Myocyte (in vitro differentiated cells): ENCODE measurements at regions not wholly inside any gene's neighbourhood (a gene's known extent, or its start where the extent isn't known, plus 50 kb on each side); places are given as distances from the start of the nearest gene placed in this dataset. TPM values are rescaled to one million over a fixed set of nuclear protein-coding genes. Genes with fewer than 3 reads are reported as not detected.

Experiments
- DNase-seq: peaks from one replicate; pipeline ENCODE4 v3.0.0-alpha.2; 2012; ENCODE audit warnings: low read depth
- microRNA-seq: library from miRNA; unstranded; fragments of <30 nt; microRNA quantifications from one replicate; pipeline ENCODE4, GENCODE V29; 2016

- DNase-seq: peak; percentile 5
Observed at GRCh38 chr1:22375601-22376000, 76.0 kb upstream of the ZBTB40 start.

DNA sequence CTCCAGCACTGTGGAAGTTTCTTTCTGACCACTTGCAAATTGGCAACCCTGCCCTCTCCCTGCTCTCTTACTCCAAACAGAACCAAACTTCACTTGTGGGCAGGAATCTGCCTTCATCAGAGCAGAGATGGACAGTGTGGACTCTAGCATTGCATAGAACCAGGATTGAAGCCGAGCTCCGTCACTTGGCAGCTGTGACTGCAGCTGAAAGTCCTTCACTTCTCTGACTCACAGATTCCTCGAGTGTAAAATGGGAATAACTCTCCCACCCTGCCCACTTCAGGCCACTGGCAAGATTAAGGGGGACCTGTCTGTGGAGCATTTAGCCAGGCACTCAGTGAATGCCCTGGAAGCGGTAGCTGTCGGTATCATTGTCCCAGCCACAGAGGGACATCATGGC lies 75.7 kb upstream of the ZBTB40 start:
- peak; percentile 5 for DNase-seq

- no peak for DNase-seq
Observed at GRCh38 chr1:22376546-22376945, 75.1 kb upstream of the ZBTB40 start.

DNA sequence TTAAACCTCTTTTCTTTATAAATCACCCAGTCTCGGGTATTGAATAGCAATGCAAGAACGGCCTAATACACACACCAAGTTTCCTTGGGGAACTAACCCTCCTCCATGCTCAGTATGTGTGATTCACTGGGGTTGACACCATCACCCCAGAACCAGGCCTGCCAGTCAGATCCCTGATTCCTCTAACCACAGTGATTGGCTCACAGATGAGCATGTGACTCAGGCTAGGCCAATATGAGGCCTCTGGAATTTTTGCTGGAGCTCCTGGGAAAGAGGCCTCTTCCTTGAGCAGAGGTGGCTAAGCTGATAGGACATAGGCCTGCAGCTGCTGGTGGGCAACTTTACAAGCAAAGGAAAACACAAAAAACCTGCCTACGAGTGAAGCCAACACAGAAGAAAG lies 74.7 kb upstream of the ZBTB40 start:
- no peak for DNase-seq

DNA sequence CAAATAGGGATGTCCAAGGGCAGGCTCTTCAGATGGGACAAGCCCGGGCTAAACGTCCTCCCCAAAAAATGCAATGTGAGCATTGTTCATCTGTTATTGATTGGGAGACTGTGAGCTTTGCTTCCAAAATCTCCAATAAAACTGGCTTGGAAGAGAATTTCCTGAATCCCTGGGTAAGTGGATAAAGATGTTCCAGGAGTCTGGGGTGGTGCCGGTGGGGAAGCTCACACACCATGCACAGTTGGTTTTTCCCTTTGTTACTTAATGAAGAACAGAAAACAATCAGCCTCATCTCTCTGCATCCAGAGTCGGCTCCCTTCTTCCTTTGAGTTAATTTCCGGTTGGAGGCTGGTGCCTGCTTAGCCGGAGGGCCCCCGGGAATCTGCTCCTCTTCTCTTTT lies 72.1 kb upstream of the ZBTB40 start:
- no peak for DNase-seq

GRCh38 chr1:22380024-22380785 lies 71.4 kb upstream of the ZBTB40 start:
- DNase-seq: no peak

GRCh38 chr1:22383526-22384294 lies 67.9 kb upstream of the ZBTB40 start:
- no peak for DNase-seq

GRCh38 chr1:22385537-22385936 lies 66.1 kb upstream of the ZBTB40 start:
- DNase-seq: no peak

GRCh38 chr1:22386774-22387173 lies 64.9 kb upstream of the ZBTB40 start:
- no peak for DNase-seq

DNA sequence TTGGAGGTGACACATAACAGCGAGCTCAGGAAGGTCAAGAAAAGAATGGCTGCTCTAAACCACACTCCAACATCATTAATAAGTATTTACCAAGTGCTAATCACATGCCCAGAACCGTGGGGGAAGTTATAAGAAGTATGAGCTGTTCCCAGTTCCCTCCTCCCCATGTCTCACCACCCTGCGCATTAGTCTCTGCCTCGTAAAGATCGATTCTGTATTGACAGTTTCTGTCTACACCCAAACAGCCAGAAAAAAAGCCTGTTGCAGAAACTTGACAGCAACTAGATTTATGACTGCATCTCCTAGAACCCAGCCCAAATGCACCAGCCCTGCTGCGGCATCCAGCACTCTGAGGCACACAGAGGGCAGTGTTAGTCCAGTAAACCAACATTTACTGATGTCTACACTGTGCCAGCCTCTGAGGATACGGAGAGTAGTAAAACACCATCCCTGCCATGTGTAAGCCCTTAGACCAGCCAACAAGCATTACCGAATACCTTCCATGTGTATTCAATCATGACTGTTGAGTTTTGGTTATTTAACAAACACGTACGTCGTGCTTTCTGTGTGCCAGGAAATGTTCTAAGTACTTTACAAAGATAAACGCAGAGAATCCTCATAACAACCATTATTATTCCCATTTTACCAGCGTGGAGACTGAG lies 63.6 kb upstream of the ZBTB40 start:
- no peak for DNase-seq

GRCh38 chr1:22388671-22389450 lies 62.8 kb upstream of the ZBTB40 start:
- DNase-seq: peak; percentile 16

DNA sequence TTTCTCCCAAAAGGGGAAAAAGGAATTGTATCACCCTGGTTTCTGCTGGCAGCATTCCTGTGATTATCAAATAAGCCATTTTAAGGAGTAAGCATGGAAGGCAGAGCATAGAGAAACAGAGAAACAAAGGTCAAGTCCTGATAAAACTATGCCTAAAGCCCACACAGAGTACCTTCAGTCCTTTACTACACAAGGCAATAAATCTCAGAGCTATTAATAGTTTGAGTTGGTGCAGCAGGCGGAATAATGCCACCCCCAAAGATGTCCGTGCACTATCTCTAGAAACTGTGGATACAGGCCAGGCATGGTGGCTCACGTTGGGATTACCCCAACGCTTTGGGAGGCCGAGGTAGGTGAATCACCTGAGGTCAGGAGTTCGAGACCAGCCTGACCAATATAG lies 58.1 kb upstream of the ZBTB40 start:
- no peak for DNase-seq

DNA sequence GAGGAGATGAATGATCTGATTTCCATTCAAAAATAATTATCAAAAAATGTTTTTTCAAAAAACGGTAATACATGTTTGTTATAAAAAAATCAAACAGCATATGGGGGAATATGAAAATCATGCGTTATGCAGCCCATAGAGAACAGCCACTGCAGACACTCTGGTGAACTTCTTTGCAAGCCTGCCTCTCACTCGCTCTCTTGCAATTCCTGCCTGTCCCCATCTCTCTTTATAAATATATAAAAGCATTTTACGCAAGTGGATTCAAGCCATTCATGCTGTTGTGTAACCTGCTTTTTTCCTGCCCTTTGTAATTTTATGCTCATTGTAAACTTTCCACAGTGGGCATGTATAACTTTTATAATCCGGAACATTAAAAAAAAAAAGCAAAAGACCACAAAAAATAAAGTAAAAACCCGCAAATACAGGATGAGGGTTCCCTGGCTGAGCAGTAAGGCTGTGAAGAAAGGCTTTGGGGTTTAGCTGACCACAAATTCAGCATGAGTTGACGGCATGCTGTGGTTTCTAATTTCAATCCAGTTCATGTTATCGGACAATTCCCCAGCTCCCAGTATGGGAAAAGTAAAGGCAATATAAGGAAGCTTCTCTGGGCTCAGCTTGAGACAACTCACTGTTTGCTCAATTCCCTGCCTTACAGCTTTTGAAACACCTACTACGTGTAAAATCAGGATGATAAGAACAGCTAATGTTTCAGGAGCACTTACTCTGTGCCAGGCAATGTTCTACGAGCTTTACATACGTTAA lies 52.8 kb upstream of the ZBTB40 start:
- peak; percentile 51 for DNase-seq

DNA sequence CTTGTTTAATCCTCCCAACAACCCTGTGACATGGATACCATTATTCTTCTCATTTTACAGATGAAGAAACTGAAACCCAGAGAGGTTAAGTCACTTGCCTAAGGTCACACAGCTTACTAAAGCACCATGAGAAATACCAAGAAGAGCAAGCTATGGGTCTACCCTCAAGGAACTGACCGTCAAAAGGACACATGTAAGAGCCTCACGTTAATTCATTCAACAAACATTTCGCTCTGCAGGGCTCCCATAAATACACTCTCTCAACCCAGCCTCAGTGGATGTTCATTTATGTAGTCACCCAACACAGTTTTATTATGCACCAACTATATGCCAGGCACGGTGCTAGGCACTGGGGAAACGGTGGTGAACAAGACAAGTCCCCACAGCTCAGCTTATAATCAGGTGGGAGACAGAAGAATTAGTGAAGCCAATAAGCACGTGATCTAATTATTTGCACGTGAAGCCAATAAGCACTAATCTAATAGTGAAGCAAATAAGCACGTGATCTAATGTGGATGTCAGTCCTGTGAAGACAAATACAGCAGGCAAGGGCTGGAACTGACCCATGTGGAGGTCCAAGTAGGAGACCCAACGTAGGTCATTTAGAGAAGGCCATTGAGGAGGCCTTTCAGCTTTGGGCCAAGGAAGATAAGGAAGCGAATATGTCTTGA lies 52.1 kb upstream of the ZBTB40 start:
- no peak for DNase-seq

Small RNA genes lying in the stretch of these regions (microRNA-seq; reads per million reads assigned to microRNA genes)
- not detected for gene MIR4418
